A549 (cell line): ENCODE measurements at regions not wholly inside any gene's neighbourhood (a gene's known extent, or its start where the extent isn't known, plus 50 kb on each side); places are given as distances from the start of the nearest gene placed in this dataset.

Source experiments
- ATAC-seq, 2 experiments: fragments of 200-7000 bp in 1 of 2; fragments of >200 bp in 1 of 2; cut with Nextera tagmentation in 1 of 2; cut with Tn5 transposase in 1 of 2; 3 replicates each; pipeline versions ENCODE4 v1.8.0 to v1.9.1; 2018 to 2020; ENCODE audit warnings: mild to moderate bottlenecking in 1 of 2, moderate library complexity in 1 of 2
- CTCF ChIA-PET: fragments of 300-600 bp; sonication (Branson Sonifier 250); formaldehyde crosslinking; extraction: SDS; loops from one replicate; lab custom pipeline; 2021; ENCODE audit warnings: antibody characterized with exemption, inconsistent platforms; lab: Yijun Ruan, JAX
- POLR2A ChIA-PET: fragments of 350-600 bp; formaldehyde crosslinking; extraction: SDS; loops from one replicate; lab custom pipeline; 2021; ENCODE audit warnings: antibody characterized with exemption, inconsistent platforms; lab: Yijun Ruan, JAX
- DNase-seq, 2 experiments: peaks; one replicate each; pipeline versions ENCODE4 v3.0.0 to v3.0.0-alpha.2; 2011 to 2016; ENCODE audit warnings: low read depth in 1 of 2, low spot score in 1 of 2
- FAIRE-seq: peaks from 2 replicates; lab custom pipeline; 2011; peaks lifted over from hg19 to GRCh38; lab: Jason Lieb, UNC
- H3K27ac ChIP-seq, 2 experiments: fragments of >200 bp; sonication (Bioruptor Twin); formaldehyde crosslinking; 3 replicates each; pipeline ENCODE4 v1.5.1; 2016 to 2017
- H3K4me1 ChIP-seq: fragments of >200 bp; sonication (Bioruptor Twin); formaldehyde crosslinking; 3 replicates; pipeline ENCODE4 v1.6.1; 2016
- H3K4me2 ChIP-seq: fragments of >200 bp; sonication (Bioruptor Twin); formaldehyde crosslinking; 3 replicates; pipeline ENCODE4 v1.6.1; 2016
- H3K4me3 ChIP-seq: fragments of >200 bp; sonication (Bioruptor Twin); formaldehyde crosslinking; 3 replicates; pipeline ENCODE4 v1.5.1; 2016
- H3K9me3 ChIP-seq: fragments of >200 bp; sonication (Bioruptor Twin); formaldehyde crosslinking; 3 replicates; pipeline ENCODE4 v1.6.1; 2016
- BHLHE40 ChIP-seq: IDR thresholded peaks from 2 replicates; pipeline ENCODE4 v1.6.1; 2012; ENCODE audit warnings: low read depth, low read length, inconsistent platforms
- CHD4 ChIP-seq: fragments of 200-600 bp; sonication (generic); IDR thresholded peaks from 2 replicates; pipeline ENCODE4 v1.6.1; 2016; ENCODE audit warnings: antibody characterized with exemption, mild to moderate bottlenecking, borderline replicate concordance
- EHMT2 ChIP-seq: fragments of 200-600 bp; sonication (generic); IDR thresholded peaks from 2 replicates; pipeline ENCODE4 v1.6.1; 2016; ENCODE audit warnings: antibody characterized with exemption, low read depth, mild to moderate bottlenecking, moderate library complexity
- FOSL2 ChIP-seq, 2 experiments: fragments of 450-650 bp in 1 of 2; fragments of >200 bp in 1 of 2; sonication (Bioruptor Twin) in 1 of 2; formaldehyde crosslinking; IDR thresholded peaks; 2 replicates each; pipeline versions ENCODE4 v1.5.0 to v1.6.1; 2016 to 2020; ENCODE audit warnings: mild to moderate bottlenecking in 1 of 2, moderate library complexity in 1 of 2
- FOXS1 ChIP-seq: fragments of 250-450 bp; sonication (Bioruptor Pico); IDR thresholded peaks from 2 replicates; pipeline ENCODE4 v1.5.0; 2020; ENCODE audit warnings: mild to moderate bottlenecking, moderate library complexity
- HOXB5 ChIP-seq: fragments of 250-450 bp; sonication (Bioruptor Pico); IDR thresholded peaks from 2 replicates; pipeline ENCODE4 v1.5.0; 2020; ENCODE audit warnings: mild to moderate bottlenecking, moderate library complexity
- MAFK ChIP-seq: fragments of 450-650 bp; IDR thresholded peaks from 2 replicates; pipeline ENCODE4 v1.6.1; 2014; ENCODE audit not compliant: partially characterized antibody
- NR3C1 ChIP-seq: fragments of >200 bp; sonication (Bioruptor Twin); formaldehyde crosslinking; IDR thresholded peaks from 3 replicates; pipeline ENCODE4 v1.6.1; 2017
- ZNF302 ChIP-seq: fragments of 250-450 bp; sonication (Bioruptor Pico); IDR thresholded peaks from 2 replicates; pipeline ENCODE4 v1.9.0; 2021; ENCODE audit warnings: inconsistent platforms, mild to moderate bottlenecking, moderate library complexity
- WGBS: methylation state at CpG from one replicate; pipeline ENCODE4 v1.1.6; 2017; ENCODE audit errors: missing lambda C conversion rate; 5-methylcytosine and 5-hydroxymethylcytosine counted together
- TF ChIP-seq, protein P1 (sequence below): fragments of 150-350 bp; IDR thresholded peaks from 2 replicates; pipeline ENCODE4 v1.6.1; 2014; ENCODE audit warnings: low read depth, mild to moderate bottlenecking, low read length
- TF ChIP-seq, protein P2 (sequence below): fragments of 250-450 bp; sonication (Bioruptor Pico); IDR thresholded peaks from 2 replicates; pipeline ENCODE4 v1.5.0; 2021; ENCODE audit warnings: mild to moderate bottlenecking, moderate library complexity, borderline replicate concordance
- TF ChIP-seq, protein P3 (sequence below): IDR thresholded peaks from 2 replicates; pipeline ENCODE4 v1.6.1; 2012
- TF ChIP-seq, protein P4 (sequence below): fragments of 450-650 bp; IDR thresholded peaks from 2 replicates; pipeline ENCODE4 v1.6.1; 2014; ENCODE audit warnings: antibody characterized with exemption
- TF ChIP-seq, protein P5 (sequence below): fragments of >200 bp; sonication (Bioruptor Twin); formaldehyde crosslinking; IDR thresholded peaks from 3 replicates; pipeline ENCODE4 v1.6.1; 2016
- TF ChIP-seq, protein P6 (sequence below): IDR thresholded peaks from 2 replicates; pipeline ENCODE4 v1.6.1; 2012; ENCODE audit warnings: low read depth, borderline replicate concordance

DNA sequence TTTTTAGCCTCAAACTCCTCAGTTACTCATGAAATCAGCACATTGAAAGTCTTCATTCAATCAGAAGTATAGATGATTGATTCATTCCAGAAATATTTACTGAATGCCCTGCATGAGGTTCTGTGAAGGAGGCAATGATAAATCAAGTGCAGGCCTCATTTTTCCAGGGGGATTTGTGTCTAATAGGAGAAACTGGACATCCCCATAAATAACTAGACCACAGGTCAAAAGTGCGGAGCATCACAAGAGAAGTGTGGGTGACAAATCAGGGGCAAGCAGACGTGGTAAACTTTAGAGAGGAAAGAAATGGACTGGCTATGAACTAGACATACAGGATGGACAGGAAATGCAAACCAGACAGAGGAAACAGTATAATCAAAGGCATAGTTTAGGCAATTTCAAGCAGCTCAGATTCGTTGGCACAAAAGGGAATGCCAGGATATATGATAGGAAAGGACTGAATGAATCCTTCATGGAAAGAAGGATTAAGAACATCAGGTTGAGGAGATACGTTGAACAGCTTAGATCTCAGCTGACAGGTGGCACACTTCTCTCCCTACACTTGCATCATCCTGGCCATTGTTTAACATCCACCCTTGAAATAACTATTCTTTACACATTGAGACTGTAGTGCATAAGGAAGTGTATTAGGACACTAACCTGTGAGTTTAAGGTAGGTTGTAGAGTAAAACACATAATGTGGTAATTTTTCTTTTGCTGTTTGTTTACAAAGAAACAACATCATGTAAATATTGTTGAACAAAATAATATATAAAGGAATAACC is 69.6 kb upstream of the RASGEF1B start (continued):
- TF ChIP-seq, protein P1, sequence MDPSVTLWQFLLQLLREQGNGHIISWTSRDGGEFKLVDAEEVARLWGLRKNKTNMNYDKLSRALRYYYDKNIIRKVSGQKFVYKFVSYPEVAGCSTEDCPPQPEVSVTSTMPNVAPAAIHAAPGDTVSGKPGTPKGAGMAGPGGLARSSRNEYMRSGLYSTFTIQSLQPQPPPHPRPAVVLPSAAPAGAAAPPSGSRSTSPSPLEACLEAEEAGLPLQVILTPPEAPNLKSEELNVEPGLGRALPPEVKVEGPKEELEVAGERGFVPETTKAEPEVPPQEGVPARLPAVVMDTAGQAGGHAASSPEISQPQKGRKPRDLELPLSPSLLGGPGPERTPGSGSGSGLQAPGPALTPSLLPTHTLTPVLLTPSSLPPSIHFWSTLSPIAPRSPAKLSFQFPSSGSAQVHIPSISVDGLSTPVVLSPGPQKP, result no peak
- TF ChIP-seq FOXS1 (no peak), NR3C1 (no peak)
- TF ChIP-seq, protein P2, sequence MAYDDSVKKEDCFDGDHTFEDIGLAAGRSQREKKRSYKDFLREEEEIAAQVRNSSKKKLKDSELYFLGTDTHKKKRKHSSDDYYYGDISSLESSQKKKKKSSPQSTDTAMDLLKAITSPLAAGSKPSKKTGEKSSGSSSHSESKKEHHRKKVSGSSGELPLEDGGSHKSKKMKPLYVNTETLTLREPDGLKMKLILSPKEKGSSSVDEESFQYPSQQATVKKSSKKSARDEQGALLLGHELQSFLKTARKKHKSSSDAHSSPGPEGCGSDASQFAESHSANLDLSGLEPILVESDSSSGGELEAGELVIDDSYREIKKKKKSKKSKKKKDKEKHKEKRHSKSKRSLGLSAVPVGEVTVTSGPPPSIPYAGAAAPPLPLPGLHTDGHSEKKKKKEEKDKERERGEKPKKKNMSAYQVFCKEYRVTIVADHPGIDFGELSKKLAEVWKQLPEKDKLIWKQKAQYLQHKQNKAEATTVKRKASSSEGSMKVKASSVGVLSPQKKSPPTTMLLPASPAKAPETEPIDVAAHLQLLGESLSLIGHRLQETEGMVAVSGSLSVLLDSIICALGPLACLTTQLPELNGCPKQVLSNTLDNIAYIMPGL, result no peak

DNA sequence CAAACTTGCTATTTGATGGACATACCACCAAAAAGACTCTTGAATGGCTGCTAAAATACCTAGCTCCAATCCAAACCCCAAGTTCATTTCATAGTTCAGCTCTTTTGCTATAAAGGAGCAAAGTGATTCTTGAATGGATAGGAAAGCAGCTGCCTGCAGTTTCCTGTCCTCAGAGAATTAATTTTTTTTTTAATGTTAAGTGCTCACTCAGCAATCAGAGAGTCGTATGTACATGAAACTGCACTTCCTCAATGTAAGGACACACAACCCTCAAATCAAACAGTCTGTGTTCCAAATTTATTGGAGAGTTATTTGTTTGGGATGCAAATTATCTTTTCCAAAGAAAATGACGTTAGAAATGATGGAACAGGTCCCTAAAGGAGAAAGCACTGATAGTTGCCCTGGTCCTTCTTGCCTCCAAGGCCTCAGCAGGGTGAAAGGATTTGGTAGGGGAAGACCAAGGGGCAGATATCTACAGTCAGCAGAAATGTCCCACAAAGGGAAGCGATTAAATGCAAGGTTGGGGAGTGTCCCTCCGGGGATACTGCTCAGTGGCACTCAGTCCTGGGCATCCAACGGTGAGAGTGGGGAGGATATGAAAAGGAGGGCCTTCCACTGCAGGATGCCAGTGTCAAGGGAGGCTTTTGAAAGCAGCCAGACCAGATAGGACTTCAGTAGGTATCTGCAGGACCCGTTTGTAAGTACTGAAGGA is 67.2 kb upstream of the RASGEF1B start:
- Histone ChIP-seq H3K4me1 (no peaks in the 10 kb centered on the region), H3K4me2 (no peak overlapping the region), H3K27ac (no peak overlapping the region), H3K4me3 (no peak overlapping the region), H3K9me3 (no peaks in the 10 kb centered on the region)
- DNase-seq, result no peak
- 8% methylated on average over 6 of the region's 6 CpGs for WGBS
- no peak for FAIRE-seq
- ChIA-PET CTCF (no interaction called here), POLR2A (no interaction called here)
- no peak for TF ChIP-seq HOXB5 (CRISPR knock-in tag)
- no peak for TF ChIP-seq MAFK
- no peak for TF ChIP-seq ZNF302 (CRISPR knock-in tag)
- TF ChIP-seq, protein P3, sequence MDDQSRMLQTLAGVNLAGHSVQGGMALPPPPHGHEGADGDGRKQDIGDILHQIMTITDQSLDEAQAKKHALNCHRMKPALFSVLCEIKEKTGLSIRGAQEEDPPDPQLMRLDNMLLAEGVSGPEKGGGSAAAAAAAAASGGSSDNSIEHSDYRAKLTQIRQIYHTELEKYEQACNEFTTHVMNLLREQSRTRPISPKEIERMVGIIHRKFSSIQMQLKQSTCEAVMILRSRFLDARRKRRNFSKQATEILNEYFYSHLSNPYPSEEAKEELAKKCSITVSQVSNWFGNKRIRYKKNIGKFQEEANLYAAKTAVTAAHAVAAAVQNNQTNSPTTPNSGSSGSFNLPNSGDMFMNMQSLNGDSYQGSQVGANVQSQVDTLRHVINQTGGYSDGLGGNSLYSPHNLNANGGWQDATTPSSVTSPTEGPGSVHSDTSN, result no peak
- TF ChIP-seq EHMT2, result no peak
- no peak for TF ChIP-seq BHLHE40
- no peak for TF ChIP-seq CHD4
- TF ChIP-seq, protein P4, sequence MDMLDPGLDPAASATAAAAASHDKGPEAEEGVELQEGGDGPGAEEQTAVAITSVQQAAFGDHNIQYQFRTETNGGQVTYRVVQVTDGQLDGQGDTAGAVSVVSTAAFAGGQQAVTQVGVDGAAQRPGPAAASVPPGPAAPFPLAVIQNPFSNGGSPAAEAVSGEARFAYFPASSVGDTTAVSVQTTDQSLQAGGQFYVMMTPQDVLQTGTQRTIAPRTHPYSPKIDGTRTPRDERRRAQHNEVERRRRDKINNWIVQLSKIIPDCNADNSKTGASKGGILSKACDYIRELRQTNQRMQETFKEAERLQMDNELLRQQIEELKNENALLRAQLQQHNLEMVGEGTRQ, result no peak
- TF ChIP-seq, protein P5, sequence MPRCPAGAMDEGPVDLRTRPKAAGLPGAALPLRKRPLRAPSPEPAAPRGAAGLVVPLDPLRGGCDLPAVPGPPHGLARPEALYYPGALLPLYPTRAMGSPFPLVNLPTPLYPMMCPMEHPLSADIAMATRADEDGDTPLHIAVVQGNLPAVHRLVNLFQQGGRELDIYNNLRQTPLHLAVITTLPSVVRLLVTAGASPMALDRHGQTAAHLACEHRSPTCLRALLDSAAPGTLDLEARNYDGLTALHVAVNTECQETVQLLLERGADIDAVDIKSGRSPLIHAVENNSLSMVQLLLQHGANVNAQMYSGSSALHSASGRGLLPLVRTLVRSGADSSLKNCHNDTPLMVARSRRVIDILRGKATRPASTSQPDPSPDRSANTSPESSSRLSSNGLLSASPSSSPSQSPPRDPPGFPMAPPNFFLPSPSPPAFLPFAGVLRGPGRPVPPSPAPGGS, result no peak
- TF ChIP-seq, protein P6, sequence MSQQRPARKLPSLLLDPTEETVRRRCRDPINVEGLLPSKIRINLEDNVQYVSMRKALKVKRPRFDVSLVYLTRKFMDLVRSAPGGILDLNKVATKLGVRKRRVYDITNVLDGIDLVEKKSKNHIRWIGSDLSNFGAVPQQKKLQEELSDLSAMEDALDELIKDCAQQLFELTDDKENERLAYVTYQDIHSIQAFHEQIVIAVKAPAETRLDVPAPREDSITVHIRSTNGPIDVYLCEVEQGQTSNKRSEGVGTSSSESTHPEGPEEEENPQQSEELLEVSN, result no peak
- no peak for TF ChIP-seq FOSL2 (IDR thresholded peaks at IDR 0.05)
- no peak for TF ChIP-seq FOSL2 (CRISPR knock-in tag; IDR thresholded peaks at IDR 0.05)
- TF ChIP-seq, protein P2, result no peak
- no peak for ATAC-seq
